HG03108 (cell line): ENCODE measurements at regions not wholly inside any gene's neighbourhood (a gene's known extent, or its start where the extent isn't known, plus 50 kb on each side); places are given as distances from the start of the nearest gene placed in this dataset.

Experiments
- ATAC-seq: cut with Tn5 transposase; IDR thresholded peaks from one replicate; pipeline ENCODE4 v1.9.1; 2021; ENCODE audit warnings: moderate library complexity; ENCODE audit not compliant: unreplicated experiment

DNA sequence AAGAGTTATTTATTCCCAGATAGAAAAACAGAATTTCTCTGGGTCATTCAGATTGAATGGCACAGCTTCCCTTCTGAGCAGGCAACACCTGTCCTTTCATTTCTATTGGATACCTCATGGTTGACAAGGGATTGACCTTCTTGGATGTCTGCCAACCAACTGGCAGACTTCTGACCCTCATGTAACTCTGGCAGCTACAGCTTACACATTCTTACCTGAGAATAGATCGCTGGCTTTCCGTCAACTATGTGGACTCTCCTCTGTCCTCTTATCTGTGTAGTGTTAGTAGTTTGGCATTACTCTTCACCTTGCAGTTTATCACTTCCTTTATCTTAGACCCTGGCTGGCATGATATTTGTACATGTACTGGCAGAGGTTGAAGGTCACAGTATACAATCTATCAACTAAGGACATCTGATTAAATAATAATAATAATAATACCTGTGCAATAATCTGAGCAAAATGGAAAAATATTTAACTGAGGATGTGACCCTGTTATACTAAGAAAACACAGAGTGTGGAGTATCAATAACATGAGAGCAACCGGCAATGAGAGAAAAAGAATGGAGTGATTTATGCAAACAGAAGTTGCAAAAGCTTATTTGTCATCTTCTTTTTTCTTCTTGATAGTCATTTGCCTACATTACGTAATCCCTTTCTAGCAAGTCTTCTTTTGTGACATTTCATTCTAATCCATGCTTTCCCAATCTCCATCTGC, 1118.2 kb downstream of the ARAP2 start:
- no peak for ATAC-seq

DNA sequence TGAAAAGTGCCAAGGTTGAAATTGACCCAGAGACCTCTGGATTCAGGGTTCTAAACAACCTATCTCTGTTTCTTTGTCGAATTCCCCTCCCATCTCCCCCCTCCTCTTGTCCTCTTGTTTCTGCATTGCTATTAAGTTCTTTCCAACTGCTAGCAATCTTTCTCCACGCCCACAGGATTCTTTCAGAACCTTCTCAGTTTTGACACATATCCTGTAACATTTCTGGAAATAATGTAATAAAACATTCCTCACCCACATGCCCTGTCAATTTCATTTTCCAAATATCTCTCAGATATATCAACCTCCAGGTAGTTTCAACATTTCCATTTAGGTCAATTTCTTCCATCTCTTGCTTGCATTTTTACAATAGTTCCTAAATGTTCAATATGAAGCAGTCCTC, 1105.9 kb downstream of the ARAP2 start:
- ATAC-seq = no peak

GRCh38 chr4:35147761-35148160, 1096.6 kb downstream of the ARAP2 start:
- ATAC-seq = no peak

DNA sequence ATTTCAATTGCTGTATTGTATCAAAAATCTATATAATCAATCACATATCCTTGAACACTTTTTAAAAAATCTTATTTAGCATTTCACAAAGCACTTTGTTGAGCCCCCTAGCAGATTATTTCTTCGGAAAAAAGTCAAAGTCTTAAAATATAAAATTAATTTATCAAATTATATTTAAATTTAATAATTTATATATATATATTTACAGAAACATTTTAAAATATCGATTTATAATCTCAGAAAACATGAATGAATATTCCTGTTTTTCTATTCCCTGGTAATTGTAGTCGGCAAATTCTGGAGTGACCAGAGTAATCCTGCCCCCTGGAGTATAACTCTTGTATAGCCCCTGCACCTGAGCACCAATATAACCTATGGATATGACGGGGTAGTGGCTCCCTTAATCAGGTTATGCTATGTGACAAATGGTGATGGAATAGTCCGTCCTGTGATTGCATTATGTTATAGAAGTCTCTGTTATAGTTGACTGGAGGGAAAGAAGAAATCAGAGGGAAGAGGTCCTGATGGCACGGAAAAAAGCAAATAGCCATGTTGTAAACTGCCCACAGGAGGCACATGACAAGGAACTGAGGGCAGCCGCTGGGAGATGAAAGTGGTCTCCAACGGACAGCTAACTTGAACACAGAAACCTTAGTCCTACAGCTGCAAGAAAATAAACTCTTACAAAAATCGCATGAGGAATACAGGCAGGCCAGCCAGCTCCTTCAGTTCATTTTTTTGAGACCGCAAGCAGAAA, 1092.3 kb downstream of the ARAP2 start:
- ATAC-seq = no peak

DNA sequence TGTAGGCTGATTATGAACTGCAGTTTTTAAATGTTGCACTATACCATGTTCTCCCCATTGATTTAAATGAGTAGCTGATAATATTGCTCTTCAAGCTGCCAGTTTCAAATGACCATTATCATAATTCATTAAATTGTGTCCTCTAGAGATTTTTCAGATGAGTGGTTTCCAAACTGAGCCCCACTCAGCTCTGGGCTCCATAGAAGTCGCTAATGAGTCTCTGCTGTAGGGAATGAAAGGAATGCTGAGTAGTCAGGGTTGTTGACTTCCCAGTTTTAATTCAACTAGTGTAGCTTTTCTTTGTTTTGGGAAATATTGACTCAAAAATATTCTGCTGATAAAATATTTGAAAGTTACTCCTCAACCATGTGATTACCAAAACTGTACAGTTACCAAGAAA, 1081.1 kb downstream of the ARAP2 start:
- no peak for ATAC-seq

DNA sequence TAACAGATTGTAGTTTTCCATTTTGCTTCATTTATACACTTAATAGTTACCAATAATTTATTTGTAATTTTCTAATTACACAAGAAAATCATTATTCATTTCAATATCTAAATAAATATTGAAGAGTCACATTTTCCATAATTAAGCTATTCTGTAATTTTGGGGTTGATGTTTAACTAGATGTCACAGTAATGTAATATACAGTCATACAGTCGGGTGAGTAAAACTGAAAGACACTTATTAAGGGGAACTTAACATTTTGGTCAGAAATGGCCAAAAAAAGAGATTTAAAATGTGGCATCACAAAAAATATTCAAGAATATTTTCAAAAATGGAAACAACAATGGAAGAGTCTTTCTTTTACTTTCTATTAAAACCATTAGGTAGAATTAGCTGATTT, 1080.3 kb downstream of the ARAP2 start:
- no peak for ATAC-seq

DNA sequence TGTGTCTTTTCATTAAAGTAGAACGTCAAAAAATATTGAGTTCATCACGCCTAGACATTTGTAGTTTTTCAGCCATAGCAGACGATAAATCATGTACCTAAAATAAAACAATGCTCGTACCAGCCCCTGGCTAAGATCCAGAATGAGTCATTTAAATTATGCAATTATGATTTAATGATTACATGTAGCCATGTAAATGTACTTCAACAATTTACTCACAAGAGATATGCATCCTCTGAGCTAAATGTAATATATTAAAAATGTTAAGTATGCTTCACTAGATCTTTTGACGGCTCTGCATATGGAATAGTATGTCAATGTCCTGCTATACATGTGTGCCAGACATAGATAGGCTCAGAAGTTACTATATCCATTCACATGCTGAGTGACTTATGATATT, 1077.8 kb downstream of the ARAP2 start:
- no peak for ATAC-seq

GRCh38 chr4:35167385-35167784, 1076.9 kb downstream of the ARAP2 start:
- ATAC-seq = no peak

DNA sequence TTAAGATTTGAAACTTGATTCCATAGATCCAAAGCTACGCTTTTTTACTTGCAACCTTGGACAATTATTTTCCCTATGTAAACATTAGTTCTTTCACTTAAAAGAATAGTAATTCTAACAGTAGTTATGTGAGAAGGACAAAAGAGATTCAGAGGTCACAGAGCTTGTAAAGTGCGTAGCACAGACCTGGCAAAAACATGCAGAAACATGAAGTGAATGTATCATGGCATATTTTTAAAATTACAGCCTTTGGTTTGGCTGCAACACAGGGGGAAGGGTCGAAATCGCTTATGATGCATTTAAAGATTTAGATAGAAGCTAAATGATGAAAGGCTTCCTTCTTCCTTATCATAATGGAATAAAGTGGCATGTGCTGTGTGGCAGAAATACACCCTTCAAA, 1068.8 kb downstream of the ARAP2 start:
- no peak for ATAC-seq

DNA sequence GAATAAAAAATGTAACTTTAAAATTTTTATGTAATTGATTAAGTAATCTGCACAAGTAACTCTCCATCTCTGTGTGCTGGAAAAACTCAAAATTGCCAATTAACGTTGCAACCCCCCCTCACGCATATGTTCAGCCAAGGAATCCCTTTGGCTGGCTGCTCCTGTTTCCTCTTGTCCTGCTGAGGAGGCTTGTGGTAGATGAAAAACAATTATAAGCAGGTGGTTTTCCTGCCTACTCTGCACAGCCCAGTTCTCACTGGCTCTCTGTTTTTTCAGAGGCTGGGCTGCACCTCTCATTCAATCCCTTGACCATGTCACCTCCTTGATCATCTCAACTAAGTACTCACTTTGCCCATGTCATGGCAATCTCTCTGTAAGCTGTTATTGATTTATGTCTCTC, 1068.4 kb downstream of the ARAP2 start:
- no peak for ATAC-seq

GRCh38 chr4:35182451-35182850, 1061.9 kb downstream of the ARAP2 start:
- no peak for ATAC-seq

DNA sequence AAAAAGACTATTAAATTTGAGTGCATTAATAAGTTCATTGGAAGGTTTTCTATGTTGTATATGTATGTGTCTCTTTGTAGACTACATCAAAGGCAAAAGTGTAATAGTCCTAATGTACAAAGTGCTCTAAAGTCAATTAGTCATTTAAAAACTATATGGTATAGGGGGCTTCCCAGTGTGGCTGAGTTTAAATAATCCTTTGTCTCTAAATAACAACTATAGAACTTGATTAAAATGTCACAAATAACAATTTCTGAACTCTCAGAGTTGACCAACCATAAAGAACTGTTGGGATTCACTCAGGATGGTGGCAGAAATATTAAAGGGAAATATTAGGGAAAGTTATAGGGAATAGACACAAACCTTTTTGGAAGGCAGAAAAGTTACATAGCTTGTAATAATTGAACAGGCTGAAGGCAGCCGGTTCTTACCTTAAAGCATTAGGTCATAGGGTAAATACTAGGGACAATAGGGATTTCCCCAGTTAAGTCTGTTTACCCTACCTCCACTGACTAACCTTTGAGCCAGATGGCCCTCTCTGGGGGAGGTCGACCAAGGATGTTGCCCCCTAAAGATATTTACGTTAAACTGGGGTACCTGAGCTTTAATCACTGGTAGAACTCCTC, 1054.2 kb downstream of the ARAP2 start:
- no peak for ATAC-seq

GRCh38 chr4:35201403-35201802, 1042.9 kb downstream of the ARAP2 start:
- ATAC-seq = no peak

GRCh38 chr4:35216636-35217035, 1027.7 kb downstream of the ARAP2 start:
- no peak for ATAC-seq

- ATAC-seq = no peak
These were observed 1027.0 kb downstream of the ARAP2 start for GRCh38 chr4:35217331-35217730.

DNA sequence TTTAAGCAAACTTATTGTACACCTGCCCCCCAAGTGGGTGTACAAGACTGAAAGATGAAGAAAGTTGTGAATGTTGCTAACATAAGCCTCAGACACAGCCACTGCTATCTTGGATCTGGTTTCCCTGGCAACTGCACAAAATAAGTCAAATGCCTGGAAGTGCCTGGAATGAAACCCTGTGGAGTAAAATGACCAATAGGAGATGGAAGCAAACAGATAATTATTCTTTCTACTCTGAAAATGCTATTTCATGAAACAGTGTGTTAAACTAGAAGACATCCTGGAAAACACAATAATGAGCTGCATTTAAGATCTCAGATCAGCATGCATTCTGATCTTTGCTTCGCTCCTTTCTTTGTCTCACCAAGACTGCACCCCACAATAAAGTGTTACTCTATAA, 1016.0 kb downstream of the ARAP2 start:
- ATAC-seq = no peak

DNA sequence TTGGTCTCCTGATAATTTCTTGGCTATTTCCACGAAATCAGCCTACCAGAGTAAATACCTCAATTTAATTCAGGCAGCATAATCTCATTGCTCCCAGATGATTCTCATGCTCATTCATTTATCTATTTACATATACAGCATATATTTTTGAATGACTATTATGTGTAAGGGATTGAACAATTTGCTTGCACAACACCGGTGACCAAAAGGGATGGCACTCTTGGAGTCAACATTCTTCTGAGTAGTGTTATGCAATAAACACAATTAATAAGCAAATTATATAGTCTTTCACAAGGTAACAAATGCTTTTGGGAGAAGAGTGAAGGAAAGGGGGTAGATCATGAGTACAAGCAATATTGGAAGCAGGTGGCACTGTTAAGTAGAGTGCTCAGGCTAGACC, 1015.3 kb downstream of the ARAP2 start:
- no peak for ATAC-seq

DNA sequence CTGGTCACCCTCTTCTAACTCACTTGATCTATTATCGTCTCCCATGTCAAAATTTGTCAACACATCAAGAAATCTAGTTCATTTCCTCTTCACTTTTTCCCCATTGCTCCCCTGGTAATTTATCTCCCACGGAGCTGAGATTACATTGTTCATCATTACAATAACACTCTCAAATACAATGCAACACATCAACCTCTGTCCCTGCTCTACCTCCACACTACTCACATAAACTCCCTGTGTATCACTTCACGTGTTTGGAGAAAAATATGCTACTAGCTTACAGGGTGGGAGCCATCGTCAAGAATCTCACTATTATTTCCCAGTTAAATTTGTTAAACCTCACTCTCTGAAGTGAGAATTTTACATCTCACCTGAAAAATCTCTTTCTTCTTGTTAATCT, 1006.4 kb downstream of the ARAP2 start:
- no peak for ATAC-seq

- ATAC-seq = no peak
These were observed 1005.5 kb downstream of the ARAP2 start for GRCh38 chr4:35238793-35239192.

DNA sequence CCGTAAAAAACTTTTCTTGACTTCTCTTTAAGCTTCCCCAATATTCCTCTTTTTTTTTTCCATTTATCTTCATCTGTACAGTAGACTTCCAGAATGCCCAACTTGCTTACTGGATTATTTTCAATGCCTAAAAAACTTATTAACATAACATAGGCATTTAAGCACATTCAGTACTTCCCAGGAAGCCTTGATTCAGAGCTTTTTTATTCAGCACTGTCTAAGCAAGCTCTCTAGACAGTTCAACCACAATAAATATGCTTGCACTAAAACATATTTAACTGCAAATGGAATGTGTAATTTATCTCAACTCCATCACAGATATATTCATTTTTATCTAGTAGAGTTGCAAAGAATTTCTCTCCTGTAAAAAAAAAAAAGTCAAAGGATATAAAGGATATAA, 997.8 kb downstream of the ARAP2 start:
- ATAC-seq = no peak

DNA sequence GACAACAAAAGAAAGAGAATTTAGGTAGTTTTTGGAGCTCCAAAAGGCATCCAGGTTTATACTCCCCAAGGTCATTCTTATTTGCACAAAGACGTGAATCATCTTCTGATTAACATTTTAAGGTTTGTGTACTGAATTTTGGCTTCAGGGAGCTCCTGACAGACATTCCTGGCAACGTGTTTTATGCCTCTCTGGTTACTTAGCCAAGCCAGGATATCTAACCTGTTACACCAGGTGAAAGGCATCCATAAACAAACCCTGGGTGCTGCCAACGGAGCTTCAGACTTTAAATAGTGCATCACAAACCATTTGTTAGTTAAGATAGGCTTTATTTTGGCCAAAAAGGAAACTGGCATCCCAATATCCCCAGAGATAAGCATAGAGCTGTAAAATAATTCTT, 997.3 kb downstream of the ARAP2 start:
- no peak for ATAC-seq

GRCh38 chr4:35250331-35250730, 994.0 kb downstream of the ARAP2 start:
- ATAC-seq = no peak
